ENCODE measurements at regions not wholly inside any gene's neighbourhood (a gene's known extent, or its start where the extent isn't known, plus 50 kb on each side); places are given as distances from the start of the nearest gene placed in this dataset.

DNA sequence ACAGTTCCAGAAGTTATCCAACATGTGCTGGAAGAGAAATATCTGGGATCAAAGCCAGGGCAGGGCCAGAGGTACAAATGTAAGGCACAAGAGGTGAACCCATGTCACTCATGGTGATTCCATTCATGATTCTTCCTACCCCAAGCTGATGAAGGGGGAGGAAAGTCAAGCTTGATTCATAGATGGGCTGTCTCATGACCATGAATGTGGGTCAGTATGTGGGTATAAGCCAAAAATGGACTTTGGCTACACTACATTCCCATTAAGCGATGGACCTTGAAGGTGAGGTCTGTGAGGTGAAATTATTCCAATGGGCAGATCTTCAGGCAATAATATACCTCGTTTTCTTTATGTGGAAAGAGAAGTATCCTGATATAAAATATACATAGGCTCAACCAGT is 217.1 kb downstream of the BTG1 start:
- ATAC-seq (ENCODE audit: low read depth in 2 of 2) (no peak), DNase-seq (no peak)
- H3K36me3 Mint-ChIP-seq = peaks cover 5 to 8% of the 10 kb centered on the region in 2 donors
- peaks cover 0 to 8% (median 0%) of the 10 kb centered on the region in 7 donors for H3K9me3 Mint-ChIP-seq
- no peaks in the 10 kb centered on the region for H3K4me1 Mint-ChIP-seq
- H3K27me3 Mint-ChIP-seq = no peaks in the 10 kb centered on the region
- no peak overlapping the region for H3K4me3 Mint-ChIP-seq
- H3K27ac Mint-ChIP-seq = no peak overlapping the region

DNA sequence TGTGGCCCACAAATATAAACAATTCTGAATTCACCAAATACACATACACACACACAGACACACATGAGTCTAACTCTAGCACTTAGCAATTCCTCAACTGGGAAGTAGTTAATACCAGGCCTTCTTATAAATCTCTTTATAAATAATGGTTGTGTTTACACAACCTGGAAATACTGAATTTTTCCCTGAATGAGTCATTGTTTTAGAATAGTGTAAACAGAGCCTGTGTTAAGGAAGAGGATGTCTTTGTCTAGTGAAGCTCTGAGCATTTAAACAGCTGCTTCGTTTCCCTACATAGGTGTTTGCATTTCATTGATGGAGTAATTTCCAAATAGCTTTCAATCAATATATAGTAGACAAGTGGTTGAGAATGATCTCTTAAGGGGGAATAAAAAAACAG is 218.8 kb downstream of the BTG1 start:
- Mint-ChIP-seq H3K27ac (peak overlapping the region in 1 of 6 donors; percentile 12), H3K27me3 (peaks cover 0 to 5% (median 0%) of the 10 kb centered on the region in 3 donors), H3K4me1 (no peaks in the 10 kb centered on the region), H3K9me3 (peaks cover 0 to 8% (median 0%) of the 10 kb centered on the region in 7 donors), H3K36me3 (peaks cover 5 to 8% of the 10 kb centered on the region in 2 donors), H3K4me3 (no peak overlapping the region)
- DNase-seq (no peak), ATAC-seq (ENCODE audit: low read depth in 2 of 2) (no peak)

DNA sequence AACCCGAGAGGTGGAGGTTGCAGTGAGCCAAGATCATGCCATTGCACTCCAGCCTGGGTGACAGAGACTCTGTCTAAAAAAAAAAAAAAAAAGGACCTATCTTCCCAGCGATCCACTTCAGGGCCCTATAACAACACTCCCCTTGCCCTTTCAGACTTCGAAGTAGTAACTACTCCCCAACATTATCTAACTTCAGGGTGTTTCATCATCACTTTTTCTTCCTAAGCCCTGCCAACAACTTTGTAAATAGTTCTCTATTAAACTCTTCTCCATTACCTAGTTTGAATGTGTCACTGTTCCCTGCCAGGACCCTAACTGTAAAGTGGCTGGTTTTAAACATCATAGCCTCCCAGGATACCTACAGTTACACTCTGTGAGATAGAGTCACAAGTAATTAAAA is 220.8 kb downstream of the BTG1 start:
- H3K4me1 Mint-ChIP-seq = no peaks in the 10 kb centered on the region
- peaks cover 0 to 12% (median 5%) of the 10 kb centered on the region in 3 donors for H3K27me3 Mint-ChIP-seq
- DNase-seq = no peak
- peak overlapping the region in 1 of 6 donors; percentile 15 for H3K27ac Mint-ChIP-seq
- H3K4me3 Mint-ChIP-seq = no peak overlapping the region
- peaks cover 5 to 8% of the 10 kb centered on the region in 2 donors for H3K36me3 Mint-ChIP-seq
- no peak for ATAC-seq (ENCODE audit: low read depth in 2 of 2)
- peaks cover 0 to 8% (median 0%) of the 10 kb centered on the region in 7 donors for H3K9me3 Mint-ChIP-seq

DNA sequence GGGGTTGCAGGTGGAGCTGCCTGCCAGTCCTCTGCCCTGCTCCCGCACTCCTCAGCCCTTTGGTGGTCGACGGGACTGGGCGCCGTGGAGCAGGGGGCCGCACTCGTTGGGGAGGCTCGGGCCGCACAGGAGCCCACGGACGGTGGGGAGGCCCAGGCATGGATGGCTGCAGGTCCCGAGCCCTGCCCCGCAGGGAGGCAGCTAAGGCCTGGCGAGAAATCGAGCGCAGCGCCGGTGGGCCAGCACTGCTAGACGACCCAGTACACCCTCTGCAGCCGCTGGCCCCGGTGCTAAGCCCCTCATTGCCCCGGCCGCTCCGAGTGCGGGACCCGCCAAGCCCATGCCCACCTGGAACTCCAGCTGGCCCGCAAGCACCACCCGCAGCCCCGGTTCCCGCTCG is 221.8 kb downstream of the BTG1 start:
- DNase-seq (no peak), ATAC-seq (ENCODE audit: low read depth in 2 of 2) (no peak)
- Mint-ChIP-seq H3K4me3 (no peak overlapping the region), H3K4me1 (no peaks in the 10 kb centered on the region), H3K9me3 (peaks cover 0 to 8% (median 0%) of the 10 kb centered on the region in 7 donors), H3K36me3 (peaks cover 5 to 8% of the 10 kb centered on the region in 2 donors), H3K27ac (no peak overlapping the region), H3K27me3 (peaks cover 0 to 12% (median 5%) of the 10 kb centered on the region in 3 donors)

DNA sequence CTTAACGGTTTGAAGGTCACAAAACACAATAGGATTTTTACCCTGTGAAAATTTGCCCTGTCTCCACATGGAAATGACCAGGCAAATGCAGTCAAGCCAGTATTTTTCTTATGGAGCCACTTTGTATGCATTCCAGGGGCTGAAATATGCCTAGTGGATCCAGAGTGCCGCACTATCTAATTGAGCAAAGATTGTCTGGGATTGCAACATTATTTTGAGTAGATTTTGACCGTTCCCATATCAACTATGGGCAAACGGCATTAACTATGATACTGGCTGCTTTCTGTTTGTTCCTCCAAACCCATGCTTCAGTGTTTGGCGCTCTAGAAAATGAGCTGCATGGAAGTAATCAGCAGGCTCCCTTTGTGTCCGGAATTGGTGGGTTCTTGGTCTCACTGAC is 223.0 kb downstream of the BTG1 start:
- Mint-ChIP-seq H3K4me1 (no peaks in the 10 kb centered on the region), H3K36me3 (peaks cover 5 to 8% of the 10 kb centered on the region in 2 donors), H3K27me3 (peaks cover 0 to 12% (median 5%) of the 10 kb centered on the region in 3 donors), H3K4me3 (no peak overlapping the region), H3K27ac (no peak overlapping the region), H3K9me3 (no peaks in the 10 kb centered on the region)
- no peak for ATAC-seq (ENCODE audit: low read depth in 2 of 2)
- no peak for DNase-seq

DNA sequence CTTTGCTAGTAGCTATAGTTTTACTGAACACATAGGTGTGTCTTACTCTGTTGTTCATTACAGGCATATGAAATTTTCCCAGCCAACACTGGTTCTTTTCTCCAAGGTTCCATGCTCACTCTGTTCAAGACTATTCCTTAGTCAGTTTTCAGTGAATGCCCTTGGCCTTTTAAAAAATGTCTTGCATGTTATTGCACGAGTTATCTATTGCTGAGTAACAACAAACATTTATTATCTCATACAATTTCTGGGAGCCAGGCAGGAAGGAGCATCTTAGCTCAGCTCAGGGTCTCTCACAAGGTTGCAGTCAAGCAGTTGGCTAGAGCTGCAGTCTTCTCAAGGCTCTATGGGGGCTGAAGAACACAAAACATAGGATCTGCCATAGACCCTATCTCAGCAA is 223.5 kb downstream of the BTG1 start:
- H3K27ac Mint-ChIP-seq = no peak overlapping the region
- no peak for DNase-seq
- peaks cover 5 to 8% of the 10 kb centered on the region in 2 donors for H3K36me3 Mint-ChIP-seq
- no peaks in the 10 kb centered on the region for H3K4me1 Mint-ChIP-seq
- peaks cover 0 to 12% (median 5%) of the 10 kb centered on the region in 3 donors for H3K27me3 Mint-ChIP-seq
- H3K4me3 Mint-ChIP-seq = no peak overlapping the region
- H3K9me3 Mint-ChIP-seq = no peaks in the 10 kb centered on the region
- no peak for ATAC-seq (ENCODE audit: low read depth in 2 of 2)

DNA sequence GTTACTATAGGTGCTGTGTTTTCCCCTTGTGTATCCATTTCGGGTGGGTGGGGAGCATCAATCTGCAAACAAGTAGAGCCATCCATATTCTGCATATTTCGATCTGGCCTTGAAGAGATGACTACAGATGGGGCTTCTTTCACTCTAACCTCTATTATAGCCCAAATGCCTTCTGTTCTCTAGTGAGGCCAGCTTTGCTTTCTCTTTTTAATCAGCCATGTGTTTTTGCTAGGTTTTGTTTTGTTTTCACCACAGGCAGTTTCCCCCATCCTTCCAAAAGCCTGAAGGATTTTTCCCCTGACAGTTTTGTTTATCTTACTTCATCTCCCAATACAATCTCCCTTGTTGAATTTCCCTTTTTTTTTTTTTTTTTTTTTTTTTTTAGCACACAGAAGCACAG is 224.1 kb downstream of the BTG1 start:
- no peaks in the 10 kb centered on the region for H3K9me3 Mint-ChIP-seq
- no peak overlapping the region for H3K4me3 Mint-ChIP-seq
- H3K36me3 Mint-ChIP-seq = peaks cover 5 to 8% of the 10 kb centered on the region in 2 donors
- no peaks in the 10 kb centered on the region for H3K4me1 Mint-ChIP-seq
- DNase-seq = no peak
- no peak for ATAC-seq (ENCODE audit: low read depth in 2 of 2)
- peak overlapping the region in 1 of 6 donors; percentile 47 for H3K27ac Mint-ChIP-seq
- peaks cover 0 to 12% (median 5%) of the 10 kb centered on the region in 3 donors for H3K27me3 Mint-ChIP-seq

DNA sequence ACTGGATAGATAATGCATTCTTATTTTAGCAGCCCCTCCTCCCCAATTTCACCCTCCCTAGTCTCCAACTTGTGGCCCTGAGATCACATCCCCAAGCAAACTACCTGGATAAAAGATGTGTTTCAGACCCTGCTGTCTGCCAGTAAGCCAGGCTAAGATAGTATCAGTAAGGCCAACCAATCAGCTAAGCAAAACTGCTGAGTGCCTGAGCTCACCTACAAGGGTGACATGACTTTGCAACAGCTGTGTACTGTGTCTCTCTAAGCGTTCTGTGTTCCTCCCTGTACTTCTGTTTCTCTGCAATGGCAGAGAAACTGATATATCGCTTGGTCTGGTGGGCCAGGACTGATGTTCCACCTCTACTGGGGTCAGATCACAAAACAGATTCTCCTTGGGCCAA is 224.9 kb downstream of the BTG1 start:
- Mint-ChIP-seq H3K4me1 (no peaks in the 10 kb centered on the region), H3K4me3 (no peak overlapping the region), H3K27ac (no peak overlapping the region), H3K9me3 (no peaks in the 10 kb centered on the region), H3K27me3 (peaks cover 4 to 12% (median 5%) of the 10 kb centered on the region in 3 donors), H3K36me3 (peaks cover 5 to 8% of the 10 kb centered on the region in 2 donors)
- no peak for ATAC-seq (ENCODE audit: low read depth in 2 of 2)
- DNase-seq = no peak

DNA sequence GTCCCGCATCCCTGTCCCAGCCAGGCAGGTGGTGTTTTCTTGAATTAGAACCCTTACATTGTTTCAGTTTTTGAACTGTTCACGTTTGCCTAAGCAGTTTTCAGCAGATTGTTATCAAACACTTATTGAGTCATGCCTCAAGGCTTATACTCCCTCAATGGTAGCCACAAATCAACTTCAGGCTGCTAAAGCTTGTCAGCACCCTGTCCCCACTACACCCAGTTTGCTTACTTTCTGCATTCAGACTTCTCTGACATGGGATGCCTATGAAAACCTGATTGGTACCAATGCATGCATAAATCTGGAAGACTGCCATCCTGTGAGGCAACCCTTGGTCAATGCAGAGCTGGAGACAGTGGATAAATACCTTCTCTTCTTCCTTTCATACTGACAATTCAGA is 225.4 kb downstream of the BTG1 start:
- Mint-ChIP-seq H3K27me3 (peaks cover 4 to 13% (median 5%) of the 10 kb centered on the region in 3 donors), H3K27ac (no peak overlapping the region), H3K4me3 (no peak overlapping the region), H3K9me3 (no peaks in the 10 kb centered on the region), H3K36me3 (peaks cover 5 to 8% of the 10 kb centered on the region in 2 donors), H3K4me1 (no peaks in the 10 kb centered on the region)
- ATAC-seq (ENCODE audit: low read depth in 2 of 2) (no peak), DNase-seq (no peak)

DNA sequence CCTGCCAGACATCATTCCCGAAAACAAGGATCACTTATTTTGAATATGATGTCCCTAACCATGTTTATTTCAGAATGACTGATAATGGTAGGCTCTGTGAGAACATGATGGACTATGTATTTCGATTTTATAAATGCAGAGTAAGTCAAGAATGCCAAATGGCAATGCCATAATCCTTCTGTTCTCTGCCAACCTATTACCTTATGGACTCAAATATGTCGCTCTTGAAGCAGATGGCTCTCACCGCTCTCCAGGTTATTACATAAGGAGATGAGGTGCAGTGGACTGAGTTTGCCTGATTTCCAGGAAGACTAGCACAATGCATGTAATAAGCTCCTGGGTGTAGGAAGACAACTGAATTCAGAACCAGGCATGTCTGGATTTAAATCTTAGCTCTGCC is 227.2 kb downstream of the BTG1 start:
- Mint-ChIP-seq H3K27me3 (peaks cover 4 to 21% (median 5%) of the 10 kb centered on the region in 3 donors), H3K9me3 (no peaks in the 10 kb centered on the region), H3K4me3 (no peak overlapping the region), H3K27ac (peak overlapping the region in 1 of 6 donors; percentile 10), H3K4me1 (no peaks in the 10 kb centered on the region), H3K36me3 (no peaks in the 10 kb centered on the region)
- DNase-seq = no peak
- ATAC-seq (ENCODE audit: low read depth in 2 of 2) = no peak

DNA sequence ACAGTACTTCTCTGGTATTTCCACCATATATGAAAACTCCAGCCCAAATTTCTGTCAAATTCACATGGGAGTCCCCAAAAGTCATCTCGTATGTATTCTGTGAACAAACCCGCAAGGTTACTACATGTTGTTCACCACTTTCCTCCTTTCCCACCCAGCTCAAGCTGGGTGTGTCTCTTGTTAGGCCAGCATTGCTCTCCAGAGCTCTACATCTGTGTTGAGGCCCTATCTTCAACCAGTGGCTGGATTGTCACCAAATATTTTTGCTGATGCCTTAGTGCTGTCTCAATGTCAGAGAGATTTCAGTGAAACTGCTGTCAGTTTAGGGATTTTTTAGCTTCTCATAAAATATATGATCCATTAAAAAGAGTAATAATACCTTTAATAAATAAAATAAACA is 230.9 kb downstream of the BTG1 start:
- Mint-ChIP-seq H3K27ac (no peak overlapping the region), H3K9me3 (no peaks in the 10 kb centered on the region), H3K4me1 (no peaks in the 10 kb centered on the region), H3K36me3 (no peaks in the 10 kb centered on the region), H3K4me3 (no peak overlapping the region), H3K27me3 (peaks cover 0 to 31% (median 4%) of the 10 kb centered on the region in 3 donors)
- DNase-seq = no peak
- no peak for ATAC-seq (ENCODE audit: low read depth in 2 of 2)

DNA sequence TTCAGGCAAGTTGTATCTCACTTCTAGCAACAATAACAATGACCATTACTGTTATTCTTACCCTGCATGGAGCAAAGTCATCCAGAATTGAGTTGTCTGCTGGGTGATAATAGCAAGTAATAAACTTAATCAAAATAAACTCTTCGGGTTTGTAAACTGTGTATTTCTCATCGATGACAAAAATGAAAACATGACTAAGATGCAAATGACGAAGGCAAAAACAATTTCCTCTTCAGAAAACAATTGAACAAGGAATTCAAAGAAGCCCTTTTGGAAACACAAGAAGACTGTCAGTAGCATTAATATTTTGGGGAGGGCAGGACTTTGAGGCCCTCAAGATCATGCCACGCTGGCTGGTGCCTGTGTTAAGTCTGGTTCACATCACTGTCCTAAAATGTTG is 232.0 kb downstream of the BTG1 start:
- DNase-seq = no peak
- Mint-ChIP-seq H3K4me1 (no peaks in the 10 kb centered on the region), H3K27me3 (peaks cover 0 to 31% (median 4%) of the 10 kb centered on the region in 3 donors), H3K4me3 (no peak overlapping the region), H3K36me3 (no peaks in the 10 kb centered on the region), H3K9me3 (peaks cover 0 to 4% (median 0%) of the 10 kb centered on the region in 7 donors), H3K27ac (no peak overlapping the region)
- ATAC-seq (ENCODE audit: low read depth in 2 of 2) = no peak

DNA sequence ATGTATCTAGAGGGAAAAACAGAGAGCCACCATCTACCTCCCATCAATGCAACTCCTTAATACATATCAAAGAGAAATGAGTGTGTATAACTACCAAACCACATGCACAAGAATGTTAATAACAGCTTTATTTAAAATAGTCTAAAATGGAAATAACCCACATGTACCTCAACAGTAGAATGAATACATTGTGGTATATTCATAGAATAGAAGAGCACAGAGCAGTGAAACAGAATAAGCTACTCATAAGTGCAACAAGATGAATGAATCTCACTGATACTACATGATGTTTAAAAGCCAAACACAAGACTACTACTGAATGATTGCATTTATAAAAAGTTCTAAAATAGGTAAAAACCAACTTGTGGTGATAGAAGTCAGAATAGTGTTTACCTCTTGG is 232.5 kb downstream of the BTG1 start:
- Mint-ChIP-seq H3K4me1 (no peaks in the 10 kb centered on the region), H3K36me3 (no peaks in the 10 kb centered on the region), H3K27ac (no peak overlapping the region), H3K4me3 (no peak overlapping the region), H3K9me3 (peaks cover 0 to 4% (median 2%) of the 10 kb centered on the region in 7 donors), H3K27me3 (peaks cover 0 to 31% (median 4%) of the 10 kb centered on the region in 3 donors)
- no peak for ATAC-seq (ENCODE audit: low read depth in 2 of 2)
- DNase-seq = no peak

DNA sequence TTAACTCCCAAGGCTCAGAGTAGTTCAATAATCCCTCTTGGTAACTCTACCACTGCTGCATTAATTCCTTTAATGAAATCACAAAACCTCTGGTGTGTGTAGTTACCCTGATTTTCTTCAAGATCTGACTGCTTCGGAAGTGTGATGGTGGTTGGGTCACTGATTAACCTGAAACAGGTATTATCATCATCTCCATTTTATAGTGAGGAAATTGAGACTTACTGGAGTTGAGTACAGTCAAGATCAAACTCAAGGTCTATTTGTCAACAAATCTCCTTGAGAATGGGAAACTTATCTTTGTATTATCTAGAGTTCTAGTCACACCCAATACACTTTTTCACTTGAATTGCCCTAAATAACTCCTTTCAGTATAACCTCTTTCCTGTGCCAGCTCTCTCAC is 233.5 kb downstream of the BTG1 start:
- no peaks in the 10 kb centered on the region for H3K36me3 Mint-ChIP-seq
- H3K4me1 Mint-ChIP-seq = peaks cover 2 to 4% (median 3%) of the 10 kb centered on the region in 3 donors
- H3K27me3 Mint-ChIP-seq = peaks cover 0 to 31% (median 4%) of the 10 kb centered on the region in 3 donors
- DNase-seq (no peak), ATAC-seq (ENCODE audit: low read depth in 2 of 2) (no peak)
- H3K27ac Mint-ChIP-seq = no peak overlapping the region
- H3K4me3 Mint-ChIP-seq = no peak overlapping the region
- H3K9me3 Mint-ChIP-seq = peaks cover 0 to 5% (median 3%) of the 10 kb centered on the region in 7 donors
